ENCODE measurements at regions not wholly inside any gene's neighbourhood (a gene's known extent, or its start where the extent isn't known, plus 50 kb on each side); places are given as distances from the start of the nearest gene placed in this dataset.

DNA sequence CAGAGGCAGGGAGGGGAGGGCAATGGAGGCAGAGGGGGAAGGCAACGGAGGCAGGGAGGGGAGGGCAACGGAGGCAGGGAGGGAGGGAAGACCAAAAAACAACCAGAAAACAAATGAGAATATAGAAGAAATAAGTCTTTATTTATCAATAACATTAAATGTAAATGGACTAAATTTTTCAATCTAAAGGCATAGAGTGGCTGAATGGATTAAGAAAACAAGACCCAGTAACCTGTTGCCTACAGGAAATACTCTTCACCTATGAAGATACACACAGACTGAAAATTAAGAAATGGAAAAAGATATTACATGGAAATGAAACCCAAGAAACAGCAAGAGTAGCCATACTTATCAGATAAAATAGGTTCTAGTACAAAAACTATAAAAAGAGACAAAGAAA lies 536.3 kb downstream of the TBC1D4 start:
- peaks cover 0 to 9% (median 1%) of the 10 kb centered on the region in 5 donors for H3K27me3 Mint-ChIP-seq
- POLR2A ChIA-PET, result no interaction called here
- peaks cover 9 to 70% (median 36%) of the 10 kb centered on the region in 9 donors for H3K9me3 Mint-ChIP-seq
- H3K4me3 Mint-ChIP-seq, result no peak overlapping the region
- ATAC-seq, result no peak
- peaks cover 2 to 25% (median 4%) of the 10 kb centered on the region in 3 donors for H3K36me3 Mint-ChIP-seq
- H3K27ac Mint-ChIP-seq, result no peak overlapping the region
- H3K4me1 Mint-ChIP-seq, result no peaks in the 10 kb centered on the region
- no peak for DNase-seq

DNA sequence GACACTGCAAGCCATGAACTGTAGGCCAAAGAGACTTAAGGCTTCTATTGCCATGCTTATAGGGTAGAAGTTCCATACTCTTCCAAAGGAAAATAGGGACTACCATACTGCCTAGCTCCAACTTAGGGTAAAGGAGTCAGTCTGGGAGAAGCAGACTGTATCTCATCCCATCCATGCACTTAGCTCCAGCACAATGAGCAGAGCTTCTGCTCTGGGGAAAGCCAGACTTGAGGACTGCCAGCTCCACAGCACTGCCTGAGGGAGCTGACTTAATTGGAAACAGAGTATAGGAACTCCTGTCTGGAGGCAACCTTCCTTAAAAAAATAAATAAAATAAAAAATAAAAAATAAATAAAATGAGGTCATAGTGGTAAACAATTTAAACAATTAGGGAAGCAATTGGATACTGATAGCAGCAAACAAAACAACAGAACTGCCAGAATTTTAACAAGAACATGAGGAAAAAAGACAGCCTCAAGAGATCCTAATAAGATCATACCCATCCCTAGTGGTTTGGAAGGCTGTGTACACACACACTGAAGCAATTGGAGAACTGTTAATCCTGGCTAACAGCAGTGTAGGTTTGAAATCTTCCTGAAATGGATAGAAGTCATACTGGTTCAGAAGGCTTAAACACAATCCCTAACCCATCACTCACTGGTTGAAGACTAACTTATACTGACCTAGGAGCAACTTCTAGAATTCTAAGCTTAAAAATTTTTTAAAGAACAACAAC lies 550.1 kb downstream of the TBC1D4 start:
- ATAC-seq (no peak), DNase-seq (no peak)
- H3K36me3 Mint-ChIP-seq, result no peaks in the 10 kb centered on the region
- H3K9me3 Mint-ChIP-seq, result peaks cover 0 to 18% (median 8%) of the 10 kb centered on the region in 9 donors
- peaks cover 0 to 16% (median 4%) of the 10 kb centered on the region in 5 donors for H3K27me3 Mint-ChIP-seq
- H3K4me1 Mint-ChIP-seq, result no peaks in the 10 kb centered on the region
- POLR2A ChIA-PET, result no interaction called here
- no peak overlapping the region for H3K4me3 Mint-ChIP-seq
- H3K27ac Mint-ChIP-seq, result no peak overlapping the region

DNA sequence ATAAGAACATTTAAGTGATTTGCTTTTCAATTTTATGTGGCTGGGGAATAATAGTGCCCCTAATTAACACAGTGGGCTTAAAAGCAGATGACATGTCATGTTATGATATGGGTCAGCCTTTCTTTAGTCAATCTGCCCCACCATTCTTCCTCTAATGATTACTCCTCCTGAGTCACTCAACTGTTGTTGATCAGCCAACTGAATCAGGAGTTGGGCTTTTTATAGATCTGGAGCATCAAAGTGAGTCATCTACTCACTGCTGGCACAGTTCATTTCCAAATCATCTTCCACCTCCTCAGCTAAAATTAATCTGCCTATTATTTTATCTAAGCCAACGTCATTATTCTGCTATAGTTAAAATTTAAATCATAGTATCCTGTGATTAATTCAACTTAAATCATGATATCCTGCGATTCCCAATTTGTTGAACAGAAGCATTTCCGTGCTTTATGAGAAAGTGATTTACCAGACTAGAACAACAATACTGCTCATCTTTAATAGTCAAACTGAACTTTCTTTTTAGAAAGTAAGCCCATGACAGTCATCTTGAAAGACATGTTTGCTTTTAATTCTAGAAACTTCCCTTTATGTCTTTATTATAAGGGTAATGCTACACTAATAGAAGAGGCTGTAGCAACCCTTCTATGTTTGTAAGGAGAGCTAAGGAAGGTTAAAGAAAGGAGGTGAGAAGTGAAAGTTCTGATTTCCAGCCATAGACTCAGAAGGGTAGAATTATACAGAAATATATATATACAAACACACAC lies 551.4 kb downstream of the TBC1D4 start:
- ATAC-seq (no peak), DNase-seq (no peak)
- Mint-ChIP-seq H3K27ac (no peak overlapping the region), H3K36me3 (no peaks in the 10 kb centered on the region), H3K9me3 (peaks cover 0 to 23% (median 8%) of the 10 kb centered on the region in 9 donors), H3K4me1 (no peaks in the 10 kb centered on the region), H3K27me3 (peaks cover 0 to 16% (median 4%) of the 10 kb centered on the region in 5 donors), H3K4me3 (no peak overlapping the region)
- POLR2A ChIA-PET, result no interaction called here

DNA sequence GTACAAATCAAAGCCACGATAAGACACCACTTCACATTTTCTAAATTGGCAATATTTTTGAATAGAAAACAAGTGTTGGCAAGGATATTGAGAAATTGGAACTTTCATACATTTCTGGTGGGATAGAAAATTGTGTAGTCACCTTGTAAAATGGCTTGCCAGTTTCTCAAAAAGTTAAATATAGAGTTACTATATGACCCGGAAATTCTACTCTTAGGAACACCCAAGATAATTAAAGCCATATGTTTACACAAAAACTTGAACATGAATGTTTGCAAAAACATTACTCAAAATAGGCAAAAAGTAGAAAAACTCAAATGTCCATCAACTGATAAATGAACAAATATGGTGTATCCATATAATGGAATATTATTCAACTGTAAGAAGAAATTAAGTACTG lies 552.5 kb downstream of the TBC1D4 start:
- no peak for ATAC-seq
- H3K4me3 Mint-ChIP-seq, result no peak overlapping the region
- no peak overlapping the region for H3K27ac Mint-ChIP-seq
- no peak for DNase-seq
- no peaks in the 10 kb centered on the region for H3K4me1 Mint-ChIP-seq
- POLR2A ChIA-PET, result no interaction called here
- H3K36me3 Mint-ChIP-seq, result no peaks in the 10 kb centered on the region
- H3K27me3 Mint-ChIP-seq, result peaks cover 0 to 16% (median 4%) of the 10 kb centered on the region in 5 donors
- H3K9me3 Mint-ChIP-seq, result peaks cover 0 to 21% (median 8%) of the 10 kb centered on the region in 9 donors

DNA sequence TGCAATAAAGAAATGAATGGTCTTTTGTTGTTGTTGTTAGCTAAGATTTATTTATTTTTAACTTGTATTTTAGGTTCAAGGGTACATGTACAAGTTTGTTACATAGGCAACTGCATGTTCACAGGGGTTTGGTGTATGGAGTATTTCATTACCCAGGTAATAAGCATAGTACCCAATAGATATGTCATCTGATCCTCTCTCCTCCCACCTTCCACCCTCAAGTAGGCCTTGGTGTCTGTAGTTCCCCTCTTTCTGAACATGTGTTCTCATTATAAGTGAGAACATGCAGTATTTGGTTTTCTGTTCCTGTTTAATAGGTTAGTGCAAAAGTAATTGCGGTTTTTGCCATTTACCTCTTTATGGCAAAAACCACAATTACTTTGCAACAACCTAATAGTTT lies 554.1 kb downstream of the TBC1D4 start:
- Mint-ChIP-seq H3K27me3 (peaks cover 0 to 16% (median 2%) of the 10 kb centered on the region in 5 donors), H3K27ac (no peak overlapping the region), H3K9me3 (peaks cover 2 to 24% (median 8%) of the 10 kb centered on the region in 9 donors), H3K4me1 (no peaks in the 10 kb centered on the region), H3K4me3 (no peak overlapping the region), H3K36me3 (no peaks in the 10 kb centered on the region)
- ATAC-seq (no peak), DNase-seq (no peak)
- POLR2A ChIA-PET, result no interaction called here

DNA sequence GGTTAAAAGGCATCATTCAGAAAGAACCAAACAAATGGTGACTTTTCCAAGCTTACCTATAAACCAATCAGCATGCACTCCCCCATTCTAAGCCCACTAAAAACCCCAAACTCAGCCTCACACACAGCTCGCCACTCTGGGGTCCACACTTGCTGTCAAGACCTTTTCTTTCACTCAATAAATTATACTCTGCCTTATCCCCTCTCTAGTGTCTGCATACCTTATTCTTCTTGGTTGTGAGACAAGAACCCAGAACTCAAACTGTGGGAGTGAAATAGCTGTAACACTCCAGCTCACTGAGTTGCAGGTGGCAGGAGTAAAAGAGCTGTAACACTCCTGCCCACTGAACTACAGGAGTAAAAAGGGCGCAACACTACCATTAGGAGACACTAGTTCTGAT lies 559.0 kb downstream of the TBC1D4 start:
- no peak overlapping the region for H3K27ac Mint-ChIP-seq
- peaks cover 2 to 24% (median 8%) of the 10 kb centered on the region in 9 donors for H3K9me3 Mint-ChIP-seq
- H3K36me3 Mint-ChIP-seq, result no peaks in the 10 kb centered on the region
- DNase-seq (no peak), ATAC-seq (no peak)
- no peak overlapping the region for H3K4me3 Mint-ChIP-seq
- H3K4me1 Mint-ChIP-seq, result no peaks in the 10 kb centered on the region
- POLR2A ChIA-PET, result no interaction called here
- H3K27me3 Mint-ChIP-seq, result no peaks in the 10 kb centered on the region

DNA sequence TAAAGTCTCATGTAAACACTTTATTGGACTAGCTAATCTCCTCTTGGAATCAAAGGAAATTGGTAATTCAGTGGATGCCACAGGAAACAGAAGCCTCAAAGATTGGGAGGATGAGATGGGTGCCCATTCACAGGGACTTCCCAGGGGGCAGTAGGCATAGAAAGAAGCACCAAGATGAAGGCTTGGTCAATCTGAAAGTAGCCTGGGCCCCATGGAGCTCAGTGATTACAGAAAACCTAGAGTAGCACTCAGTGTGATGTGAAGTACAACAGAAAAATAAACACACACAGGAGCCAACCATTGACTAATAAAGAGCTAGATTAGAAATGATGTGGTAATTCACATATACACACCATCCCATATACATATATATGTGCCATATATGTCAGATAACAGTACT lies 560.6 kb downstream of the TBC1D4 start:
- POLR2A ChIA-PET, result no interaction called here
- H3K27me3 Mint-ChIP-seq, result peaks cover 0 to 3% (median 0%) of the 10 kb centered on the region in 5 donors
- H3K4me1 Mint-ChIP-seq, result peaks cover 0 to 1% (median 0%) of the 10 kb centered on the region in 4 donors
- no peak overlapping the region for H3K27ac Mint-ChIP-seq
- H3K9me3 Mint-ChIP-seq, result peaks cover 0 to 10% (median 8%) of the 10 kb centered on the region in 9 donors
- ATAC-seq (no peak), DNase-seq (no peak)
- no peak overlapping the region for H3K4me3 Mint-ChIP-seq
- no peaks in the 10 kb centered on the region for H3K36me3 Mint-ChIP-seq

DNA sequence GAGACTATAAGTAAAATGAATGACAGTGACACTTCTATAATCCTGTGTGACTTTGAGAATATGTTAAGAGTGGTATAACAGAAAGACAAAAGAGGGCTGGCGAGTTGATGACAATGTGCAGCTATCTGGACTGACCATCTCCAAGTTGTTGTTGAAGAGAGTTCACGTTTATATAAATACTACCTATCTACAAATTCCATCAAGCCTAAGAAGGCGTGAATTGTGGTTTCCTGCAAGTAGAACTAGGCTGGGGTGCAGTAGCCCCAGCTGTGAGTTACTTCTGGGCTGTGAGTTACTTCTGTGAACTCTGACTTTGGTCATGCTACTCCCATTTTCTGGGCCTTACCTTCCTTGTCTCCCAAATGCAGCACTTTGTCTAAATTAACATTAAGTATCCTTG lies 561.0 kb downstream of the TBC1D4 start:
- POLR2A ChIA-PET, result no interaction called here
- no peak for DNase-seq

DNA sequence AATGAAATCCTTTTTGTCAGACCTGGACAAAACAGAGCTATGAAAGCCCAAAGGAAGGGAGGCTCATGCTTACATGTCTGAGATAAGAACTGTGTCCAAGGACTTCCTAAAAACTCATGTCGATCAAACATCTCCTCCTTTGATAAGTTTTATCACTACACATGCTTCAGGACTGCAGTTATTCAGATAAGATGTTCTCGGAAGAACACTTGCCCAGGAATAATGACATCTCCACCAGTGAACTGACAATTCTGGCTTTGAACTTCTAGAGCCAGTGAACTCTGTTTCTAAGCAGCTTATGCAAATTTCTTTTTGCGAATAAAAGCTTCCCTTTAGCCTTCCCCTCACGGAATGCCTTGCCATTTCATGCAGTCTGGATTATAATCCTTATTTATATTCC lies 561.6 kb downstream of the TBC1D4 start:
- no peak overlapping the region for H3K27ac Mint-ChIP-seq
- POLR2A ChIA-PET, result no interaction called here

More for the DNA sequence above, 561.0 kb downstream of the TBC1D4 start:
- Mint-ChIP-seq H3K27me3 (peaks cover 0 to 3% (median 0%) of the 10 kb centered on the region in 5 donors), H3K27ac (no peak overlapping the region), H3K4me3 (no peak overlapping the region), H3K4me1 (peaks cover 0 to 1% (median 0%) of the 10 kb centered on the region in 4 donors), H3K36me3 (no peaks in the 10 kb centered on the region), H3K9me3 (peaks cover 0 to 10% (median 5%) of the 10 kb centered on the region in 9 donors)
- ATAC-seq, result no peak

DNA sequence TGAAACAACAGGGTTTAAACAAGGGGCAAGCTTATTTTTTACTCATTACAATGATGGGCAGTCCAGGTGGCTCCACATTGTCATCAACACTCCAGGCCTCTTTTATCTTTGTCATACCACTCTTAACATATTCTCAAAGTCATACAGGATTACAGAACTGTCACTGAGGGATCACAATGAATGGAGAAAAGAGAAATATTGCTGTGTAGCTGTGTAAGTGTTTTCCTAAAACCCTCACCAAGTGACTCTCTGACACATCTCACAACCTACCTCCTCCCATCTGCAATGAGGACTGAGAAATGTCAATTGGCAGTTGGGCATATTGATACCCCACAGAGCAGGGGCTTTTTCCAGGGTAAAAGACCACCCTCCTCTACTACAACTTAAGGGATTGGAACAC lies 562.1 kb downstream of the TBC1D4 start:
- Mint-ChIP-seq H3K4me1 (peaks cover 0 to 1% (median 0%) of the 10 kb centered on the region in 4 donors), H3K27me3 (peaks cover 0 to 3% (median 0%) of the 10 kb centered on the region in 5 donors), H3K27ac (no peak overlapping the region), H3K36me3 (no peaks in the 10 kb centered on the region), H3K9me3 (peaks cover 0 to 10% (median 4%) of the 10 kb centered on the region in 9 donors), H3K4me3 (no peak overlapping the region)
- POLR2A ChIA-PET, result no interaction called here
- DNase-seq, result no peak
- no peak for ATAC-seq

More for the DNA sequence above, 561.6 kb downstream of the TBC1D4 start:
- ATAC-seq, result no peak
- DNase-seq, result no peak
- Mint-ChIP-seq H3K36me3 (no peaks in the 10 kb centered on the region), H3K4me3 (no peak overlapping the region), H3K27me3 (peaks cover 0 to 3% (median 0%) of the 10 kb centered on the region in 5 donors), H3K4me1 (peaks cover 0 to 1% (median 0%) of the 10 kb centered on the region in 4 donors), H3K9me3 (peaks cover 0 to 10% (median 4%) of the 10 kb centered on the region in 9 donors)

DNA sequence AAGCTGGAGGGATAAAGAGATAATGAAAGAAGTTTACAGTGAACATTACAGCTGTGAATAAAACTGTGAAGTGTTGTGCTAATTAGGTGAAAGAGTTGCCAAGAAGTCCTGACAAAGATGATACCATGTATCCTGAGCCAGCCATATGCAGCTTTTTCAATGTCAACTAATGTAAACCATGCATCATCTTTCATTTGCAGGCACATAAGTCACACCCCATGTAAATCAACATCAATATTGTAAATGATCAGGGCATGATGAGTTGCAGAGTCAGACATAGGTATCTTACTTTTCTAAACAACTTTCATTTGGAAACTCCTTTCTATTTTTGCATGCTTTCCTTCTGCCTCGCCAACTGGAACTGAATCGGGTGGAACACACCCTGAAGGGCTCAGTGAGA lies 569.1 kb downstream of the TBC1D4 start:
- Mint-ChIP-seq H3K27me3 (peaks cover 2 to 25% (median 6%) of the 10 kb centered on the region in 5 donors), H3K27ac (no peak overlapping the region), H3K9me3 (no peaks in the 10 kb centered on the region), H3K4me3 (no peak overlapping the region), H3K36me3 (no peaks in the 10 kb centered on the region), H3K4me1 (peaks cover 0 to 1% (median 0%) of the 10 kb centered on the region in 4 donors)
- no peak for DNase-seq
- no peak for ATAC-seq
- POLR2A ChIA-PET, result no interaction called here

DNA sequence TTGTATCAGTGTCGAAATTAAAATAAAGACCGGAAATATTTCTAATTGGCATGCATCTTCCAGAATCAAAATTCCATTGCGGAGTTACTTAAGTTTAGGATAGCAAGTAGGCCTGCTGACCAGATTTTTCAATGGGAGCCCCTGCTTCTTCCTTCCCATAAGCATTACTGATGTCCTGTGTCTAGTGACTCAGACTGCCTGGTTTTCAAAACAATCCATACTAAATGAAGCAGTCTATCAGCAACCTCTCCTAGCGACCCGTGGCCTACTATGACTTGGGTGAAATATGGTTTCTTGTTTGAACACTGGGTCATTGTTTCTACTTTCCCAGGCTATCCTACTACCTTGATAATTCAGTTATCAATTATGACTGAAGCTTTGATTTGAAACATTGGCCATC lies 571.6 kb downstream of the TBC1D4 start:
- POLR2A ChIA-PET, result no interaction called here
- no peak overlapping the region for H3K4me3 Mint-ChIP-seq
- H3K4me1 Mint-ChIP-seq, result no peaks in the 10 kb centered on the region
- H3K27me3 Mint-ChIP-seq, result peaks cover 2 to 36% (median 3%) of the 10 kb centered on the region in 5 donors
- no peak overlapping the region for H3K27ac Mint-ChIP-seq
- no peak for DNase-seq
- H3K36me3 Mint-ChIP-seq, result no peaks in the 10 kb centered on the region
- no peak for ATAC-seq
- no peaks in the 10 kb centered on the region for H3K9me3 Mint-ChIP-seq

DNA sequence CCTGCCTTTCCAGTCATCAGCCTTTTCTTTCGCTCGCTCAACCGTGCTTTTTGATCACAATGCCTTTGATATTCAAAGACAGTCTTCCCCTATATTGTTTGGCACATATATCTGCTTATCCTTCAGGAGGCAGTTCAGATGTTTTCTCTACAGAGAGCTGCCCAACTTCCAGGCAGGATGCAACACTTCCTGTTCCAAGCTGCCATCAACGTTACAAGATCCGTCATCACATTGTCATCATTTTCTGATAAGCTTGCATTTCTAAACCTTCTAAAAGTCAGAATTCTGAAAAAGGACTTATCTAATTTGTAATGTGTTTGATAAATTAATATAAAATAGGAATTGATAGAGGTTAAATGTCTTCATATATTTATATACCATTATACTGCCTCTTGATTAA lies 574.2 kb downstream of the TBC1D4 start:
- H3K4me3 Mint-ChIP-seq, result no peak overlapping the region
- DNase-seq (no peak), ATAC-seq (no peak)
- H3K36me3 Mint-ChIP-seq, result no peaks in the 10 kb centered on the region
- no peaks in the 10 kb centered on the region for H3K4me1 Mint-ChIP-seq
- no peaks in the 10 kb centered on the region for H3K9me3 Mint-ChIP-seq
- POLR2A ChIA-PET, result no interaction called here
- H3K27ac Mint-ChIP-seq, result no peak overlapping the region
- peaks cover 2 to 36% (median 3%) of the 10 kb centered on the region in 5 donors for H3K27me3 Mint-ChIP-seq
